Liver (tissue), 3 donors: ENCODE measurements at regions not wholly inside any gene's neighbourhood (a gene's known extent, or its start where the extent isn't known, plus 50 kb on each side); places are given as distances from the start of the nearest gene placed in this dataset.

Experiments used
- ATF3 ChIP-seq: IDR thresholded peaks from 2 replicates; pipeline ENCODE4 v1.6.1; 2016; ENCODE audit warnings: antibody characterized with exemption
- EGR1 ChIP-seq, 2 donors: IDR thresholded peaks; 2 replicates each; pipeline ENCODE4 v1.6.1; 2016 to 2018; ENCODE audit warnings: antibody characterized with exemption in 2 of 2, low read depth in 2 of 2
- FOXA1 ChIP-seq: IDR thresholded peaks from 2 replicates; pipeline ENCODE4 v1.6.1; 2016; ENCODE audit warnings: antibody characterized with exemption
- GABPA ChIP-seq, 2 donors: IDR thresholded peaks in 1 of 2; conservative IDR thresholded peaks in 1 of 2; 2 replicates each; pipeline ENCODE4 v1.6.1; 2016; ENCODE audit warnings: antibody characterized with exemption in 2 of 2, mild to moderate bottlenecking in 1 of 2, moderate library complexity in 1 of 2
- JUND ChIP-seq, 2 donors: IDR thresholded peaks; 2 replicates each; pipeline ENCODE4 v1.6.1; 2016; ENCODE audit warnings: antibody characterized with exemption in 2 of 2
- RAD21 ChIP-seq, 2 donors: IDR thresholded peaks; 2 replicates each; pipeline ENCODE4 v1.6.1; 2016; ENCODE audit warnings: antibody characterized with exemption in 2 of 2, mild to moderate bottlenecking in 2 of 2
- REST ChIP-seq: IDR thresholded peaks from 2 replicates; pipeline ENCODE4 v1.6.1; 2016; ENCODE audit warnings: antibody characterized with exemption, mild to moderate bottlenecking
- SP1 ChIP-seq: IDR thresholded peaks from 2 replicates; pipeline ENCODE4 v1.6.1; 2018; ENCODE audit warnings: antibody characterized with exemption, mild to moderate bottlenecking
- TAF1 ChIP-seq: conservative IDR thresholded peaks from 2 replicates; pipeline ENCODE4 v1.6.1; 2016; ENCODE audit warnings: antibody characterized with exemption, mild to moderate bottlenecking
- YY1 ChIP-seq: IDR thresholded peaks from 2 replicates; pipeline ENCODE4 v1.6.1; 2016; ENCODE audit warnings: antibody characterized with exemption, mild to moderate bottlenecking
- ZBTB33 ChIP-seq: IDR thresholded peaks from 2 replicates; pipeline ENCODE4 v1.6.1; 2016; ENCODE audit warnings: antibody characterized with exemption
- TF ChIP-seq, protein P1 (sequence below): fragments of 150-350 bp; IDR thresholded peaks from 2 replicates; pipeline ENCODE4 v1.5.1; 2017; ENCODE audit warnings: improper control_type of control experiment, low read depth, low read length; ENCODE audit not compliant: missing input control
- TF ChIP-seq, protein P2 (sequence below): IDR thresholded peaks from 2 replicates; pipeline ENCODE4 v1.6.1; 2016; ENCODE audit warnings: antibody characterized with exemption
- donor health status: healthy.
- donor health status: healthy.

GRCh38 chr3:30285188-30286006, 321.0 kb upstream of the TGFBR2 start:
- no peak for TF ChIP-seq ATF3
- TF ChIP-seq, protein P1, sequence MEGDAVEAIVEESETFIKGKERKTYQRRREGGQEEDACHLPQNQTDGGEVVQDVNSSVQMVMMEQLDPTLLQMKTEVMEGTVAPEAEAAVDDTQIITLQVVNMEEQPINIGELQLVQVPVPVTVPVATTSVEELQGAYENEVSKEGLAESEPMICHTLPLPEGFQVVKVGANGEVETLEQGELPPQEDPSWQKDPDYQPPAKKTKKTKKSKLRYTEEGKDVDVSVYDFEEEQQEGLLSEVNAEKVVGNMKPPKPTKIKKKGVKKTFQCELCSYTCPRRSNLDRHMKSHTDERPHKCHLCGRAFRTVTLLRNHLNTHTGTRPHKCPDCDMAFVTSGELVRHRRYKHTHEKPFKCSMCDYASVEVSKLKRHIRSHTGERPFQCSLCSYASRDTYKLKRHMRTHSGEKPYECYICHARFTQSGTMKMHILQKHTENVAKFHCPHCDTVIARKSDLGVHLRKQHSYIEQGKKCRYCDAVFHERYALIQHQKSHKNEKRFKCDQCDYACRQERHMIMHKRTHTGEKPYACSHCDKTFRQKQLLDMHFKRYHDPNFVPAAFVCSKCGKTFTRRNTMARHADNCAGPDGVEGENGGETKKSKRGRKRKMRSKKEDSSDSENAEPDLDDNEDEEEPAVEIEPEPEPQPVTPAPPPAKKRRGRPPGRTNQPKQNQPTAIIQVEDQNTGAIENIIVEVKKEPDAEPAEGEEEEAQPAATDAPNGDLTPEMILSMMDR, result no peak
- TF ChIP-seq TAF1, result no peak
- no peak for TF ChIP-seq GABPA (IDR thresholded peaks at IDR 0.05 in 1 of 2, conservative IDR thresholded peaks at IDR 0.05 in 1 of 2)
- TF ChIP-seq RAD21 (IDR thresholded peaks at IDR 0.05), result no peak
- TF ChIP-seq YY1, result no peak
- TF ChIP-seq FOXA1, result no peak
- TF ChIP-seq, protein P2, sequence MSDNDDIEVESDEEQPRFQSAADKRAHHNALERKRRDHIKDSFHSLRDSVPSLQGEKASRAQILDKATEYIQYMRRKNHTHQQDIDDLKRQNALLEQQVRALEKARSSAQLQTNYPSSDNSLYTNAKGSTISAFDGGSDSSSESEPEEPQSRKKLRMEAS, result no peak
- TF ChIP-seq REST, result no peak
- TF ChIP-seq SP1, result no peak
- no peak for TF ChIP-seq ZBTB33
- TF ChIP-seq JUND (IDR thresholded peaks at IDR 0.05), result no peak
- TF ChIP-seq EGR1 (IDR thresholded peaks at IDR 0.05; ENCODE audit: low read depth in 2 of 2), result no peak
